Body of pancreas (tissue), 4 donors: ENCODE measurements at regions not wholly inside any gene's neighbourhood (a gene's known extent, or its start where the extent isn't known, plus 50 kb on each side); places are given as distances from the start of the nearest gene placed in this dataset.
A peak's percentile ranks its signal among the peaks of the same experiment; 100 is the strongest.

Source experiments
- CTCF ChIP-seq, 7 experiments: fragments of 450-650 bp in 4 of 7; fragments of 200-600 bp in 3 of 7; sonication (generic) in 3 of 7; IDR thresholded peaks; one replicate each; pipeline ENCODE4 v1.5.1; 2016 to 2019; ENCODE audit warnings: antibody characterized with exemption in 7 of 7
- POLR2A ChIP-seq, 3 donors: fragments of 450-650 bp; IDR thresholded peaks; one replicate each; pipeline ENCODE4 v1.6.1; 2016; ENCODE audit warnings: antibody characterized with exemption in 3 of 3, mild to moderate bottlenecking in 2 of 3

DNA sequence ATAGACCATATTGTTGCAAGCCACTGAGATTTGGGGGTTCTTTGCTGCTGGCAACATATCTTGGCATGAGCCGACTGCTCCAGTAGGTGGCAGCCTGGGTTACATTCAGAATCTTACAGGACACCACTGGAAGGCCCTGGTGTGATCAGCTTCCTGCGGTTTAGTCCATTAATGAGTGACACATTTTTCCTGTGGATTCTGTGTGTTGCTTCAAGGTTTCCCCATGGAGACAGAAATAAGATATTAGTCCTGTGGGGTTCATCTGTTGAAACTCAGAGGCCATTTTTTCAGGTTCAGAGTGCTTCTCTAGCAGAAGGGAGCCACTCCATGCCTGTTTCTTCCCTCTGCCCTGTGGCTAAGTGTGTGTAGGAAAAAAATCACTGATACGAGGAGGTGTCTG, 116.2 kb downstream of the MFSD1 start:
- no peak for TF ChIP-seq POLR2A (IDR thresholded peaks at IDR 0.05)
- peak; percentile 41 to 70 (median 56) for TF ChIP-seq CTCF (IDR thresholded peaks at IDR 0.05)
